ENCODE measurements at regions not wholly inside any gene's neighbourhood (a gene's known extent, or its start where the extent isn't known, plus 50 kb on each side); places are given as distances from the start of the nearest gene placed in this dataset.

DNA sequence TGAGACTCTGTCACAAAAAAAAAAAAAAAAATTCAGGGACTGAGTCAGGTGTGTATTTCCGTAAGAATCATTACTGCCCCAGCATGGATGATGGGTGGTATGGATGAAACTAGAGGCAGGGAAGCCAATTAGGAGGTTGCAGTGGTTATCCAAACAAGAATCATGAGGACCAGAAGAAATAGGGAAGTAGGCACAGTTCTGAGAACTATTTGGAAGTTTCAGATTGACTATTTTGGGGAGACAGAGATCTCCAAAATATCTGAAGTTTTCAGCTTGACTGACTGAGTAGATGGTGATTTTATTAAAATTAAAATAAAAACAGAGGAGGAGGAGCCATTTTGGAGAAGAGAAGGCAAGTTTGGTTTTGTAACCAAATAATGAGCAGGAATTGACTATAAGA is 119.4 kb upstream of the NRBF2 start:
- TF ChIP-seq, protein P1, sequence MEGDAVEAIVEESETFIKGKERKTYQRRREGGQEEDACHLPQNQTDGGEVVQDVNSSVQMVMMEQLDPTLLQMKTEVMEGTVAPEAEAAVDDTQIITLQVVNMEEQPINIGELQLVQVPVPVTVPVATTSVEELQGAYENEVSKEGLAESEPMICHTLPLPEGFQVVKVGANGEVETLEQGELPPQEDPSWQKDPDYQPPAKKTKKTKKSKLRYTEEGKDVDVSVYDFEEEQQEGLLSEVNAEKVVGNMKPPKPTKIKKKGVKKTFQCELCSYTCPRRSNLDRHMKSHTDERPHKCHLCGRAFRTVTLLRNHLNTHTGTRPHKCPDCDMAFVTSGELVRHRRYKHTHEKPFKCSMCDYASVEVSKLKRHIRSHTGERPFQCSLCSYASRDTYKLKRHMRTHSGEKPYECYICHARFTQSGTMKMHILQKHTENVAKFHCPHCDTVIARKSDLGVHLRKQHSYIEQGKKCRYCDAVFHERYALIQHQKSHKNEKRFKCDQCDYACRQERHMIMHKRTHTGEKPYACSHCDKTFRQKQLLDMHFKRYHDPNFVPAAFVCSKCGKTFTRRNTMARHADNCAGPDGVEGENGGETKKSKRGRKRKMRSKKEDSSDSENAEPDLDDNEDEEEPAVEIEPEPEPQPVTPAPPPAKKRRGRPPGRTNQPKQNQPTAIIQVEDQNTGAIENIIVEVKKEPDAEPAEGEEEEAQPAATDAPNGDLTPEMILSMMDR (IDR thresholded peaks at IDR 0.05; ENCODE audit: insufficient read depth, low read depth, low read length): no peak
- TF ChIP-seq EZH2 (IDR thresholded peaks at IDR 0.05; ENCODE audit: insufficient read depth, low read length): no peak
